BE2C (cell line): ENCODE measurements at regions not wholly inside any gene's neighbourhood (a gene's known extent, or its start where the extent isn't known, plus 50 kb on each side); places are given as distances from the start of the nearest gene placed in this dataset.

ENCODE experiments used
- DNase-seq: peaks from one replicate; pipeline ENCODE4 v3.0.0-alpha.2; 2020
- H3K27me3 ChIP-seq: fragments of 250-450 bp; sonication (Bioruptor Pico); 2 replicates; pipeline ENCODE4 v1.5.1; 2020; ENCODE audit warnings: mild to moderate bottlenecking
- H3K36me3 ChIP-seq: fragments of 250-450 bp; sonication (Bioruptor Pico); 2 replicates; pipeline ENCODE4 v1.5.1; 2020; ENCODE audit warnings: mild to moderate bottlenecking
- H3K4me1 ChIP-seq: fragments of 250-450 bp; sonication (Bioruptor Pico); 2 replicates; pipeline ENCODE4 v1.5.1; 2020
- H3K4me3 ChIP-seq: 2 replicates; pipeline ENCODE4 v1.5.1; 2011; ENCODE audit warnings: low read depth, low read length
- H3K9me3 ChIP-seq: fragments of 250-450 bp; sonication (Bioruptor Pico); 2 replicates; pipeline ENCODE4 v1.5.1; 2020
- TF ChIP-seq, protein P1 (sequence below): IDR thresholded peaks from 2 replicates; pipeline ENCODE4 v1.5.1; 2012; ENCODE audit warnings: mild to moderate bottlenecking, low read depth, low read length

DNA sequence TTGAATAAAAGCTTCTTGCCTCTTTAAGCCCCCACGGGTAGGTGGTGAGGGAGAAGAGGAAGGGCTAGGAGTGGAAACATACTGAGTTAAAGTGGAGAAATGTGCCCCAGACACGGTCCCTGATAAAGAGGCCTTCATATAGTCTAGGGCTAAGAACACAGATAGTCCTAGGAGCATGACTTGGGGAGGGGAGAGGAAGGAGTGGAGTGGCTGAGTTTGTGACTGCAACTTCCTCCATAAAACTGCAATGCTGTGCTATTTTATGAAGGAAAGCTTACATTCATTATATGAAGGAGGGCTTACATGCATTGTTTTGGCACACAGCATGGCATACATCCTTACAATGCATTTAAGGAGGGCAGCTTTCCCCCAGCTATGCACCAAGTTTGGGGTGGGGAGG, 1129.4 kb upstream of the LRRTM3 start:
- Histone ChIP-seq H3K4me3 (no peak overlapping the region), H3K36me3 (no peaks in the 10 kb centered on the region), H3K9me3 (no peaks in the 10 kb centered on the region), H3K27me3 (no peaks in the 10 kb centered on the region), H3K4me1 (no peaks in the 10 kb centered on the region)
- DNase-seq = no peak
- TF ChIP-seq, protein P1, sequence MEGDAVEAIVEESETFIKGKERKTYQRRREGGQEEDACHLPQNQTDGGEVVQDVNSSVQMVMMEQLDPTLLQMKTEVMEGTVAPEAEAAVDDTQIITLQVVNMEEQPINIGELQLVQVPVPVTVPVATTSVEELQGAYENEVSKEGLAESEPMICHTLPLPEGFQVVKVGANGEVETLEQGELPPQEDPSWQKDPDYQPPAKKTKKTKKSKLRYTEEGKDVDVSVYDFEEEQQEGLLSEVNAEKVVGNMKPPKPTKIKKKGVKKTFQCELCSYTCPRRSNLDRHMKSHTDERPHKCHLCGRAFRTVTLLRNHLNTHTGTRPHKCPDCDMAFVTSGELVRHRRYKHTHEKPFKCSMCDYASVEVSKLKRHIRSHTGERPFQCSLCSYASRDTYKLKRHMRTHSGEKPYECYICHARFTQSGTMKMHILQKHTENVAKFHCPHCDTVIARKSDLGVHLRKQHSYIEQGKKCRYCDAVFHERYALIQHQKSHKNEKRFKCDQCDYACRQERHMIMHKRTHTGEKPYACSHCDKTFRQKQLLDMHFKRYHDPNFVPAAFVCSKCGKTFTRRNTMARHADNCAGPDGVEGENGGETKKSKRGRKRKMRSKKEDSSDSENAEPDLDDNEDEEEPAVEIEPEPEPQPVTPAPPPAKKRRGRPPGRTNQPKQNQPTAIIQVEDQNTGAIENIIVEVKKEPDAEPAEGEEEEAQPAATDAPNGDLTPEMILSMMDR = no peak

DNA sequence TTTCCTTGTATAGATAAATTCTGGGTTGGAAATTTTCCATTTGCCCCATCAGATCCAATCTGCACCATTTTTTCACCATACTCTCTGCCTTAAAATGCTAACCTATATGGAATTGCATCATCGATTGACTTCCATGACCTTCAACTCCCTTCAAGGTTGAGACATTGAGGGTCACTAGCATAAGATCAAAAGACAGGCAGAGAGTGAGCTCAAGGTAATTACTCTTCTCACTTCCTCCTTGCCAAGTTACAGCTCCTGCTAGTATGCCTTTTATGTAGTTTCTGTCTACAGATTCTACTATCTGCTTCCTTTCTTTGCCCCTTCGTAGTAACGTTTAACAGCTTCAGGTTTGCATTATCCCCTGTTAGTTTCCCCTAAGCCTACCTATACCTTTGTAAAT, 1127.7 kb upstream of the LRRTM3 start:
- DNase-seq = no peak
- no peaks in the 10 kb centered on the region for H3K9me3 ChIP-seq
- TF ChIP-seq, protein P1 = no peak
- no peaks in the 10 kb centered on the region for H3K27me3 ChIP-seq
- no peak overlapping the region for H3K4me3 ChIP-seq
- H3K4me1 ChIP-seq = no peaks in the 10 kb centered on the region
- H3K36me3 ChIP-seq = no peaks in the 10 kb centered on the region

DNA sequence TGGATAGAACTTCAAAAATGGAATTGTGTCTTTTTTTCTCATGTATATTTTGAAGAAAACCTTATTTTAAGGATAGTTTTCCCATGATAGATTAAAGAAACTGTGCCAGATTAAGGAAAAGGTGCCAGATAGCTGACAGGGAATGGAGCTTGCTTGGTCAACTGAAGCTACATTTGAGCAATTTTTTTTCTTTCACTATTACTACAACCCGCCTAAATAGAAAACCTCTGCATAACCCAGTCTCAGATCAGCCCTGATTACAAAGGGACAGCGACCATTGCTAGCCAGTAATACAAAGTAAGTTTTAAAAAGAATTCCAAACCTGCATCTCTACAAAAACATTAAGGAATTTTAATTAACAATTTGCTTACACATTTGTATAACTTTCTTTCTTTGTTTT, 1123.4 kb upstream of the LRRTM3 start:
- Histone ChIP-seq H3K27me3 (no peaks in the 10 kb centered on the region), H3K9me3 (no peaks in the 10 kb centered on the region), H3K36me3 (no peaks in the 10 kb centered on the region), H3K4me3 (no peak overlapping the region), H3K4me1 (no peaks in the 10 kb centered on the region)
- TF ChIP-seq, protein P1 = no peak
- DNase-seq = no peak

DNA sequence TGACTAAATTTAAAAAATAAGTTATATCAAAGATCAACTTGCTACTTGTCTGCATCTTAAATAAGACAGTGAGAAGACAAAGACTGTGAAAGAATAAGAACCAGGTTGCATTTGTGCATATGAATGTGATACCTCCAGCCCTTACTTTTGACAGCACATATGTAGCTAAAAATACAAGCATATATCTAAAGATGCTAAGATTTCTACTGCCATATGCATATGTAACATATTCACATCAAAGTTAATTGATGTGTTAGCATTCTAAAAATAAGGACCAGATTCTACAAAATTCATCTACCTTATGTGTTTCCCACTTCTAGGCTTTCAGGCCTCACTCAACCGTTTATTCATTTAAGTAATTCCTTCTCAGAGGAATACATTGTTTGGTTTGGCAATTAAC, 1120.3 kb upstream of the LRRTM3 start:
- Histone ChIP-seq H3K9me3 (no peaks in the 10 kb centered on the region), H3K4me1 (no peaks in the 10 kb centered on the region), H3K4me3 (no peak overlapping the region), H3K27me3 (no peaks in the 10 kb centered on the region), H3K36me3 (no peaks in the 10 kb centered on the region)
- no peak for DNase-seq
- TF ChIP-seq, protein P1 = no peak

DNA sequence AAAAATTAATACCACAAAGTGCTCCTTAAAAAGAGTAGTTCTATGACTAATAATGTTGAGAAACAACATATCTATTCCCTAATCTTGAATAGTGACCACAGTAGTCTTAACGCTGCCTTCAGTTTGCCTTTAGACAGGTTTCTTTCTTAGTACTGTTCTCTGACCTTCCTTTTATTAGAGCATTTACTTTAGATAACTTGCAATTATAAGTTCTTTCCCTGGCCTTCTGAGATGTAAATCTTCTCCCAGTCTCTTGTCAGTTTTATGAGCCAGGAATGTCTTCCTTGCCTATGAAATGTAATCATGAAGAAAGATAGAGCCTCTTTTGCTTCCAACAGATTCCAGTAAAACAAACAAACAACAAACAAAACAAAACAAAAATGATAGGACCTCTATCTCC, 1119.8 kb upstream of the LRRTM3 start:
- no peaks in the 10 kb centered on the region for H3K36me3 ChIP-seq
- TF ChIP-seq, protein P1 = no peak

DNA sequence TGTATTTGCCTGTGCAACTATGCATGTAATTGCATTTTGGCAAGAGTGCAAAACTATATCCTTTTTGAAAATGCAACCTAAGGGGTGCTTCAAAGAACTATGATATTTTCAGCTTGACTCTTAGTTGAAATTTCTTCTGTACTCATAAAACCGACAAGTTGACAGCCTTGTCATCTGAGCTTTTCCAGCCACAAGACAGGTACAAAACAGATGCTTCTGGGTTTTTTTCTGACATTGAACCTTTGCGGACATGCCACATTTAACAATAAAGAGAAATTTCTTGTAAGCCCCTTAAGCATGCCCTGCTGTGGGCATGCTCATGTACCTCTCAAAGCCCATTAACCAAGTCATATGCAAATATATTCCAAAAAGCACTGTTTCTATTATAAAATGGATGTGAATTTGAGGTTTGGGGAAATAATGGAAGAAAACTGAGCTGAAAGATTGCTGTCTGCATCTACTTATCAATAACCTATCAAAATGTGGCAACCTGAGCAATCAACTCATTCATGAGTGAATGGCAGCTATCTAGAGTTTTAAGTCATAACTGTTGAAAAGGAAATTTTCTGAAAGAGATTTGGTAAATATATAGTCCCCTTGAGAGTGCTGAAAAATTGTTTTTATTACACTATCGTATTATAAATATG, 1117.0 kb upstream of the LRRTM3 start:
- TF ChIP-seq, protein P1 = no peak
- Histone ChIP-seq H3K27me3 (no peaks in the 10 kb centered on the region), H3K9me3 (no peaks in the 10 kb centered on the region), H3K4me1 (no peaks in the 10 kb centered on the region), H3K36me3 (no peaks in the 10 kb centered on the region), H3K4me3 (no peak overlapping the region)
- DNase-seq = no peak

More for the DNA sequence above, 1119.8 kb upstream of the LRRTM3 start:
- H3K27me3 ChIP-seq = no peaks in the 10 kb centered on the region
- no peak for DNase-seq
- no peaks in the 10 kb centered on the region for H3K4me1 ChIP-seq
- no peak overlapping the region for H3K4me3 ChIP-seq
- H3K9me3 ChIP-seq = no peaks in the 10 kb centered on the region
